ENCODE measurements at regions not wholly inside any gene's neighbourhood (a gene's known extent, or its start where the extent isn't known, plus 50 kb on each side); places are given as distances from the start of the nearest gene placed in this dataset.

- 93% methylated on average over 8 of the region's 8 CpGs; no CpG with 5 or more reads in 1 of the 2 experiments for WGBS, 2 experiments (ENCODE audit: extremely low coverage in 1 of 2, insufficient coverage in 1 of 2, insufficient read length in 1 of 2, insufficient replicate concordance in 2 of 2, low coverage in 1 of 2, low lambda C conversion rate in 2 of 2, missing lambda C conversion rate in 1 of 2)
These were observed 54.8 kb upstream of the CKS2 start for GRCh38 chr9:89256225-89256624.

More at GRCh38 chr9:89256225-89256624, 54.8 kb upstream of the CKS2 start:
- Histone ChIP-seq H4K91ac (replicated peaks; ENCODE audit: insufficient read length, low read length) (no peak overlapping the region), H3K9me3 (ENCODE audit: insufficient read depth in 2 of 2, low read depth in 1 of 2, low read length in 1 of 2) (0 out of 4 replicates have a peak, but pooled peaks cover 0 to 4% of the 10 kb centered on the region in 2 experiments), H2AFZ (ENCODE audit: low read length) (no peak overlapping the region), H2BK12ac (ENCODE audit: low read depth, low read length) (no peak overlapping the region; the same call in 1 of the 2 replicates), H3K14ac (ENCODE audit: insufficient read length) (no peak overlapping the region), H2BK120ac (replicated peaks; ENCODE audit: low read depth, low read length) (no peak overlapping the region), H3K56ac (replicated peaks; ENCODE audit: insufficient read length, low read depth, low read length) (no peak overlapping the region), H3K18ac (ENCODE audit: extremely low read depth, low read length) (no peak overlapping the region), H3K79me1 (ENCODE audit: low read depth, low read length) (no peaks in the 10 kb centered on the region), H3K4me2 (ENCODE audit: insufficient read depth in 1 of 2, low read depth in 2 of 2, low read length in 2 of 2) (no peak overlapping the region), H3K23me2 (ENCODE audit: low read depth, low read length) (peaks cover 22% of the 10 kb centered on the region; the same call in 1 of the 2 replicates), H3K79me2 (ENCODE audit: control insufficient read depth in 1 of 2, insufficient read depth in 2 of 2, low read length in 2 of 2) (no peaks in the 10 kb centered on the region), H3K9ac (replicated peaks in 1 of 4; ENCODE audit: extremely low read depth in 1 of 4, low read depth in 3 of 4, low read length in 3 of 4) (no peak overlapping the region), H3K4me3 (ENCODE audit: extremely low read depth in 1 of 4, insufficient read depth in 2 of 4, low read depth in 3 of 4, low read length in 4 of 4) (no peak overlapping the region), H3K27ac (ENCODE audit: low read depth, low read length) (no peak overlapping the region), H4K8ac (ENCODE audit: extremely low read depth, insufficient read depth, low read length) (no peak overlapping the region), H3K27me3 (replicated peaks in 1 of 4; ENCODE audit: control insufficient read depth in 3 of 4, extremely low read depth in 1 of 4, insufficient read depth in 3 of 4, low read length in 3 of 4) (no peaks in the 10 kb centered on the region; a peak in 1 of 7 replicates), H2BK5ac (ENCODE audit: low read depth, low read length) (no peak overlapping the region), H3K36me3 (ENCODE audit: control insufficient read depth in 2 of 4, insufficient read depth in 4 of 4, low read length in 3 of 4) (peaks cover 0 to 7% (median 0%) of the 10 kb centered on the region in 4 experiments; a peak in 1 of 8 replicates), H4K20me1 (replicated peaks in 1 of 2; ENCODE audit: control insufficient read depth in 1 of 2, insufficient read depth in 2 of 2, low read length in 2 of 2) (peaks cover 3 to 22% of the 10 kb centered on the region in 2 experiments), H3K4me1 (replicated peaks in 1 of 4; ENCODE audit: control insufficient read depth in 3 of 4, insufficient read depth in 4 of 4, low read length in 3 of 4) (no peaks in the 10 kb centered on the region), H3K4ac (replicated peaks; ENCODE audit: insufficient read length, low read depth, low read length) (peak overlapping the region; percentile 91), H2BK15ac (ENCODE audit: low read length) (no peak overlapping the region), H2AK5ac (ENCODE audit: low read depth, low read length) (no peak overlapping the region), H3K23ac (ENCODE audit: insufficient read length) (peak overlapping the region; percentile 79), H2BK20ac (ENCODE audit: low read length) (no peak overlapping the region), H4K5ac (ENCODE audit: insufficient read length, low read depth, low read length) (no peak overlapping the region)
- no peak for TF ChIP-seq TCF12 (IDR thresholded peaks at IDR 0.05; ENCODE audit: low read depth, low read length)
- TF ChIP-seq SIN3A (conservative IDR thresholded peaks at IDR 0.05 in 1 of 2, IDR thresholded peaks at IDR 0.05 in 1 of 2; ENCODE audit: low read depth in 1 of 2, low read length in 2 of 2) = no peak
- TF ChIP-seq EZH2 (IDR thresholded peaks at IDR 0.05; ENCODE audit: low read depth, low read length, severe bottlenecking) = no peak
- TF ChIP-seq CTCF (IDR thresholded peaks at IDR 0.05; ENCODE audit: control extremely low read depth in 1 of 3, insufficient read depth in 1 of 3, low read depth in 1 of 3, low read length in 3 of 3) = no peak
- no peak for TF ChIP-seq KDM4A (IDR thresholded peaks at IDR 0.05; ENCODE audit: low read depth, low read length, severe bottlenecking)
- no peak for TF ChIP-seq GABPA (IDR thresholded peaks at IDR 0.05; ENCODE audit: borderline replicate concordance, insufficient read depth, low read length)
- TF ChIP-seq TBP (IDR thresholded peaks at IDR 0.05; ENCODE audit: low read depth, low read length) = no peak
- no peak for FAIRE-seq
- ChIA-PET POLR2A (ENCODE audit: partially characterized antibody) (no interaction called here), CTCF (ENCODE audit: partially characterized antibody) (no interaction called here)
- no peak for DNase-seq (ENCODE audit: low read depth in 1 of 2, low spot score in 2 of 2)

Data from H1 (cell line).